Spinal cord (tissue), 9 donors: ENCODE measurements at regions not wholly inside any gene's neighbourhood (a gene's known extent, or its start where the extent isn't known, plus 50 kb on each side); places are given as distances from the start of the nearest gene placed in this dataset.

Source experiments
- DNase-seq, 6 donors: peaks; one replicate each; pipeline versions ENCODE4 v3.0.0 to v3.0.0-alpha.2; 2013 to 2015; ENCODE audit warnings: low spot score in 6 of 6, low read depth in 4 of 6
- H3K27ac ChIP-seq: one replicate; pipeline ENCODE4 v1.5.1; 2013; ENCODE audit warnings: low read depth, low read length, control low read depth
- H3K27me3 ChIP-seq: one replicate; pipeline ENCODE4 v1.6.1; 2013; ENCODE audit warnings: low read length; ENCODE audit not compliant: control insufficient read depth, insufficient read depth
- H3K36me3 ChIP-seq: one replicate; pipeline ENCODE4 v1.6.1; 2013; ENCODE audit warnings: low read length; ENCODE audit not compliant: control insufficient read depth, insufficient read depth
- H3K4me1 ChIP-seq: one replicate; pipeline ENCODE4 v1.6.1; 2013; ENCODE audit warnings: low read length; ENCODE audit not compliant: control insufficient read depth, insufficient read depth
- H3K4me3 ChIP-seq: one replicate; pipeline ENCODE4 v1.5.1; 2013; ENCODE audit warnings: low read depth, low read length, control low read depth
- H3K9me3 ChIP-seq: one replicate; pipeline ENCODE4 v1.6.1; 2013; ENCODE audit warnings: low read length; ENCODE audit not compliant: control insufficient read depth, insufficient read depth
- WGBS: methylation state at CpG from one replicate; pipeline ENCODE4 v1.1.5; 2013; ENCODE audit warnings: missing lambda C conversion rate; ENCODE audit not compliant: insufficient coverage; 5-methylcytosine and 5-hydroxymethylcytosine counted together
- donor health status: healthy.

- peak in 5 of 6 donors; percentile 58 to 93 (median 72) for DNase-seq
- H3K9me3 ChIP-seq, result no peaks in the 10 kb centered on the region
- H3K27me3 ChIP-seq, result no peaks in the 10 kb centered on the region
- no peaks in the 10 kb centered on the region for H3K36me3 ChIP-seq
- peak overlapping the region; percentile 87 for H3K4me3 ChIP-seq
- peaks cover 9% of the 10 kb centered on the region for H3K4me1 ChIP-seq
- H3K27ac ChIP-seq, result peak overlapping the region; percentile 100
- under 1% methylated on average over 28 of the region's 55 CpGs for WGBS
Observed at GRCh38 chr1:244970236-244970743, 105.9 kb upstream of the HNRNPU start.

GRCh38 chr1:244969355-244970235, 105.3 kb upstream of the HNRNPU start:
- 2% methylated on average over 54 of the region's 54 CpGs for WGBS
- H3K4me1 ChIP-seq, result peaks cover 12% of the 10 kb centered on the region
- H3K9me3 ChIP-seq, result no peaks in the 10 kb centered on the region
- peak overlapping the region; percentile 99 for H3K27ac ChIP-seq
- H3K4me3 ChIP-seq, result peak overlapping the region; percentile 64
- H3K36me3 ChIP-seq, result no peaks in the 10 kb centered on the region
- no peaks in the 10 kb centered on the region for H3K27me3 ChIP-seq
- peak; percentile 64 to 95 (median 78) for DNase-seq

- Histone ChIP-seq H3K27ac (peak overlapping the region; percentile 99), H3K4me1 (peaks cover 16% of the 10 kb centered on the region), H3K4me3 (peak overlapping the region; percentile 64), H3K36me3 (no peaks in the 10 kb centered on the region), H3K9me3 (no peaks in the 10 kb centered on the region), H3K27me3 (no peaks in the 10 kb centered on the region)
- WGBS, result no CpG with 5 or more reads among the region's 4 CpGs
- DNase-seq, result peak in 2 of 6 donors; percentile 6 to 9
Observed at GRCh38 chr1:244968881-244969280, 104.5 kb upstream of the HNRNPU start.

- 20% methylated on average over 1 of the region's 12 CpGs for WGBS
- no peaks in the 10 kb centered on the region for H3K9me3 ChIP-seq
- peaks cover 16% of the 10 kb centered on the region for H3K4me1 ChIP-seq
- peak in 2 of 6 donors; percentile 15 to 18 for DNase-seq
- no peaks in the 10 kb centered on the region for H3K36me3 ChIP-seq
- H3K4me3 ChIP-seq, result no peak overlapping the region
- peak overlapping the region; percentile 99 for H3K27ac ChIP-seq
- H3K27me3 ChIP-seq, result no peaks in the 10 kb centered on the region
Observed at GRCh38 chr1:244968471-244968871, 104.1 kb upstream of the HNRNPU start.

GRCh38 chr1:244967159-244967558, 102.8 kb upstream of the HNRNPU start:
- H3K9me3 ChIP-seq, result no peaks in the 10 kb centered on the region
- no peaks in the 10 kb centered on the region for H3K36me3 ChIP-seq
- peaks cover 13% of the 10 kb centered on the region for H3K4me1 ChIP-seq
- no CpG with 5 or more reads among the region's 2 CpGs for WGBS
- H3K27ac ChIP-seq, result no peak overlapping the region
- H3K4me3 ChIP-seq, result no peak overlapping the region
- no peaks in the 10 kb centered on the region for H3K27me3 ChIP-seq
- no peak for DNase-seq

GRCh38 chr1:244965185-244966030, 101.1 kb upstream of the HNRNPU start:
- 86% methylated on average over 4 of the region's 8 CpGs for WGBS
- DNase-seq, result no peak
- no peak overlapping the region for H3K4me3 ChIP-seq
- H3K9me3 ChIP-seq, result no peaks in the 10 kb centered on the region
- no peaks in the 10 kb centered on the region for H3K36me3 ChIP-seq
- H3K27ac ChIP-seq, result no peak overlapping the region
- peaks cover 12% of the 10 kb centered on the region for H3K4me1 ChIP-seq
- no peaks in the 10 kb centered on the region for H3K27me3 ChIP-seq

GRCh38 chr1:244964112-244964971, 100.0 kb upstream of the HNRNPU start:
- no peaks in the 10 kb centered on the region for H3K36me3 ChIP-seq
- WGBS, result 15% methylated on average over 4 of the region's 11 CpGs
- peak overlapping the region; percentile 61 for H3K27ac ChIP-seq
- peak overlapping the region; percentile 9 for H3K4me3 ChIP-seq
- DNase-seq, result peak in 3 of 6 donors; percentile 4 to 78 (median 43)
- H3K27me3 ChIP-seq, result no peaks in the 10 kb centered on the region
- no peaks in the 10 kb centered on the region for H3K9me3 ChIP-seq
- H3K4me1 ChIP-seq, result peaks cover 12% of the 10 kb centered on the region

GRCh38 chr1:244963231-244963826, 99.0 kb upstream of the HNRNPU start:
- H3K4me3 ChIP-seq, result no peak overlapping the region
- H3K9me3 ChIP-seq, result no peaks in the 10 kb centered on the region
- 96% methylated on average over 5 of the region's 7 CpGs for WGBS
- DNase-seq, result no peak
- no peaks in the 10 kb centered on the region for H3K36me3 ChIP-seq
- peaks cover 9% of the 10 kb centered on the region for H3K4me1 ChIP-seq
- no peaks in the 10 kb centered on the region for H3K27me3 ChIP-seq
- no peak overlapping the region for H3K27ac ChIP-seq
